ENCODE measurements at regions not wholly inside any gene's neighbourhood (a gene's known extent, or its start where the extent isn't known, plus 50 kb on each side); places are given as distances from the start of the nearest gene placed in this dataset.

- DNase-seq = no peak
Observed at GRCh38 chr17:34699181-34699580, 119.8 kb downstream of the TMEM132E start.

- no peak for DNase-seq
Observed at GRCh38 chr17:34692920-34693319, 113.5 kb downstream of the TMEM132E start.

Data from RPMI8226 (cell line).